ENCODE measurements at regions not wholly inside any gene's neighbourhood (a gene's known extent, or its start where the extent isn't known, plus 50 kb on each side); places are given as distances from the start of the nearest gene placed in this dataset.

DNA sequence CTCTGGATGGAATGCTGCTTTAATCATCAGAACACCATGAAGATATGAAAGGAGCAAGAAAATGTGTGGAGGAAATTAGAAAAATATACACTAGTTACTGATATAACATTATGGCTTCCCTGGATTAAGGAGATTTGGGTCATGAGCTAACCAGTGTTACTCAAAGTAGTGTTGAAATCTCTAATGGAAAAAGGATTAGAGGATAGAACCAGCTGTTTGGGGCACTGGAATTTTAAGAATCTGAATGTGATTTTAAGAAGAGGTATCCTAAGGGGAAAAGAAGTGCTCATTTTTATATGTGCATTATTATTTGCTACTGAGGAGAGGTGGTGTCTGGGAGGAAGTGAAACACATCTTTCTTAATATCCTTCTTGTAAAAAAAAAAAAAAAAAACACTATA, 164.1 kb upstream of the PPARGC1A start:
- DNase-seq (no peak), ATAC-seq (no peak)
- intact Hi-C loops (cut with micrococcal nuclease): no loop called here

DNA sequence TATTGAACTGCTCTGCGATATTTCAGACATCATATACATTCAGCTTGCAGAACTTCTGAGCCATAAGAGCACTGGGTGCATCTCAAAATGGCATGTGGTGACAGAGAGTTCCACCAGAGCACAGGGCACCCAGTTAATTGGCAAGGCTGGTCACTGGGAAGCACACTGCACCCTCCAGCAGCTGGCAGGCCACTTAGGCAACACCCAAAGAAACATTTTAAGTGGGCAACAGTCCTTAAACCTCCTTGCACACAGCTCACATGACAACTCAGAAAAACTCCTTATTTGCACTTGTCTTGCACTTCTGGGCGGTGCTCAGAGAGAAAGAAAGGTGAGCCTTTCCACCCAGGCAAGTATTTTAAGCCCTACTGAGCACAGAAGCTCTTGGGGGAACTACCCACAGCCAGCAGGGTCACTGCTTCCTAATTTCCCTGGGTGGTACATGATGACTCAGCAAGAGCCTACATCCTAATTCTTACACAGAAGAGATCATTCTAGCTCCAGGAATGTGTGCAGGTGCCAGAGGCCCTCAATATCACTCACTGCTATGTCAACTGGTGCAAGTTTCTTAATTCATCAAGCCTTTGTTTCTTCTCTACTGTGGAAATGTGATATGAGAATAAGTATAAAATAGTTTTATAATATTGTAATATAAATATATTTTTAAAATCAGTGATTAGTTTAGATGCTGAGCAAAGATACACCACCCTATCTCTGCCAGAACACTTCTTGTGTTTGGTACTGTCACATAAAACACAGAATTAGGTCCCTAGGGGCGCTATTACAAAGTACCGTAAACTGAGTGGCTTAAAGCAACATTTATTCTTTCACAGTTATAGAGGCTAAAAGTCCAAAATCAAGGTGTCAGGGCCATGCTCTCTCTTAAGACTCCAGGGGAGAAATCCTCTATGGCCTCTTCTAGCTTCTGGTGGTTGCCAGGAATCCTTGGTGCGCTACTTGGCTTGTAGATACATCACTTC, 155.1 kb upstream of the PPARGC1A start:
- ATAC-seq: no peak
- DNase-seq: no peak
- intact Hi-C loops (cut with micrococcal nuclease): no loop called here

DNA sequence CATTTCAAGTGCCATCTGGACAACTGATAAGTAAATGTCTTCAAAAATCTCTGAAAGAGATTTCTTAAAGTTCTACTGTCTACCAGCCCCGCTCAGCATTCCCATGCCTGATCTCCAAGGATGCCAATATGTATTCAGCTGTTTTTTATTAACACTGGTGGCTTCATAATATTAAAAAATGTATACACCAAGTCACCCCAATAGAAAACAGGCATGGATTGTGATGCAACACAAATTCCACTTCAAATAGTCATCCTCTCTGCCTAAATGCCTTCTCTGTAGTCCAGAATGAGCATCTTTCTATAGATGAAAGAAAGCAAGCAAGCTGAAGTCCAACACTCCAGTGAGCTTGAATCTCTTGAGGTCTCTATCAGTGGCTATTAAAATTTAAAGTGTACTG, 152.2 kb upstream of the PPARGC1A start:
- no peak for ATAC-seq
- intact Hi-C loops (cut with micrococcal nuclease): no loop called here
- no peak for DNase-seq

DNA sequence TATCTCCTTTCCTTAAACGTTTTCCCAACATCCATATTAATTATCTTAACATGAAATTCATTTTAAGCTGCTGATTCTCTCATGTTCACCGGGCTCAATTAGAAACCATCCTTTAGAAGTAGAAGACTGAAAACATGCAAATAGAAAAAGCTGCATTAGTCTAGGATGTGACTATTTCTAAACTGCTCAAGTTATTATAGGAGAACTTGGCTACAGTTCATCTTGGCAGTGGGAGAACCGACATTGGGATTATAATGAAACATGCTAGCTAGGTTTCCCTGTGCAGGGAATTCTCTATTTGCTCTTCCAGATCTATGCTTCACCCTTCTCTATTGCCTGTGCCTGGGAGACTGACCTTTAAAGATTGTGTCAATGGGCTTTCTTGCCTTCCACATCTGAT, 151.0 kb upstream of the PPARGC1A start:
- ATAC-seq (no peak), DNase-seq (no peak)
- intact Hi-C loops (cut with micrococcal nuclease): no loop called here

DNA sequence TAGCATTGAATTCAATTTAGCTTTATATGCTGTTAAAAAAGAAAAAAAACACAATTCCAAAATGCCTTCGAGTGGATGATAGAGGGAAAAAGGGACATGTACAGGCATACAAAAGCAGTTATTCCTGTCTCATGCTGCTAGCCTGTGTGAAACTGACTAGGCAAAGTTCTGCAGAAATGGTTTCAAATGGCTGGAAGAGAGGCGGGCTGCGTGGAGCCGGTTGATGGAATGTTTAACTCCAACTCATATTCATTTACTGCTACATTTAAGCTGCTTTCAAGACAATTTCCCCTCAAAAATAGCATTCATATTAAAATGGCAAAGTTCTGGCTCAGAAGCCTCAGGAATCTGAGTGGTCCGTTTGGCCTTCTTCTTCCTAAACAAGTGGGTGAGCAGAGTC, 143.8 kb upstream of the PPARGC1A start:
- DNase-seq (no peak), ATAC-seq (no peak)
- intact Hi-C loops (cut with micrococcal nuclease): no loop called here

DNA sequence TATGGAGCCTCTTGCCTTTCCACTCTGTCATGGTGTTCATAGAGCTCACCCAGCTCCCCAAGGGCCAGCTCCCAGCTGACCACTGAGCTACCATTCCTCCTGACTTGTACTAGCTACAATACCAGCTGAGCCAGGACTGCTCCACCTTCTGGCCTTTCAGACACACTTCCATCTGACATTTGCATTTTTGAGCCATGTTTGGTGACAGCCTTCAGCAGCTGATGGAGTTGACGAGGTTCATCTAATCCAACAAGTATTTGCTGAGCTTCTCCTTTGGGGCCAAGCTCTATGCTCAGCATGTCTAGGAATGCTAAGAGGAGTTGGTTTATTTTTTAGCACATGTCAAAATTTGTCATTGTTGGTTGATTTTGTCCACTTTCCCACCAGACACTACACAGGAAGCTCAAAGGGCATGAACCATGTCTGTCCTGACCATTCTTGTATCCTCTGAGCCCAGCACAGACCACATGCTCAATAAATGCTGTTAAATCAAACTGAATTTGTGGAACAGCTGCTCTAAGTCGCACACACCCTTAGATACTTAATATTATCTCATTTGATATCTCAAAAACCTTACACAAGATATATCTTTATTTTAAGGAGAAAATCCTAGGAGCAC, 142.6 kb upstream of the PPARGC1A start:
- no peak for DNase-seq
- intact Hi-C loops (cut with micrococcal nuclease): no loop called here
- ATAC-seq: peak; percentile 69

DNA sequence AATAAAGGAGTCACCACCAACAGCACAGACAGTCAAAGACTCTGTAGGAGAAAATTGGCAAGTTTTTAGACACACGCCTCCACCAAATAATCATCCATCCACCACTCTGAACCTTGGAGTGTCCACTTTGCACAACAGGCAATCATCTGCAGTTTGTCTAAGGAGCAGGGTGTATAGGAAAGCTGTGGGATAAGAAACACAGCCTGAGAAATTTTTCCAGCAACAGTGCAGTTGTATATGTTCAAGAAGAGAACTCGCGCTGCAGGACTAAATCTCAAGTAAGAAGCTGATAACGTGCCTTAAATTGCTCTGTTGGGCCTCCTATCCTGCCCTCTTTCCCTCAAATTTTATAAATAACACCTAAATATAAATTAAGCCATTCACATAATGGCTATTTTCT, 136.7 kb upstream of the PPARGC1A start:
- ATAC-seq: no peak
- no peak for DNase-seq
- intact Hi-C loops (cut with micrococcal nuclease): no loop called here

DNA sequence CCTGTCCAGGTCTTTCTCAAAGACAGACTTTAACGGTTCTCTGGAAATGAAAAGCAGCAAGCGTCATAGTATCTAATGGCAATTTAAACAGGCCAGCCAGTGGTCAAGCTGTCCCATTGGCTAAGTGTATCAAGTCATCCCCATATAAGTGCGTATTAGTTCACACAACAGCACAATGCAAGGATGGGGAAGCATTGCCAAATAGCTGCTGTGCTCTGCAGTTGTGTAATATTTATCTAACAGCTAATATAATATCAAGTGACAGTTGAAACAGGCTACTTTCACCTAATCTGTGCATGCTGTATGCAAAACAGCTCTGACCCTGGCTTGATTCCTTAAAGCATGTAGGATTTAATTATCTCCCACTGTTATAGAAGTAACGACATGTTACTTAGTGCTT, 134.8 kb upstream of the PPARGC1A start:
- DNase-seq (no peak), ATAC-seq (no peak)
- intact Hi-C loops (cut with micrococcal nuclease): no loop called here

DNA sequence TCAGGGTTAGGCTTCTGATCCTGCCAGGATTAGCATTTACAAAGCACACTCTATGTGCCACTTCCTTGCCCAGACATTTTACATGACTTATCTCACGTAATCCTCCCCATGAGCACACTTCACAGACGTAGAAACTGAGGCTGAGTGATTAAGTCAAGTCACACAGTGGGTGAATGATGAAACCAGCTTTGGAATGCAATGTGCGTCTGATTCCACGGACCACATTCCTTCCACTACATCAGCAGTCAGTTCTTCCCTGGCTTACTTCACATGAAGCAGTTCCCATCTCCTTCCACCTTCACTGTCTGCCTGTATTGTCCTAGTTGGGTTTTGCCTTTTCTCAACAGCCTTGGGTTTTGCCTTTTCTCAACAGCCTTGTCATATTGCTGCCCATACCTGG, 134.3 kb upstream of the PPARGC1A start:
- intact Hi-C loops (cut with micrococcal nuclease): no loop called here
- DNase-seq (no peak), ATAC-seq (no peak)

DNA sequence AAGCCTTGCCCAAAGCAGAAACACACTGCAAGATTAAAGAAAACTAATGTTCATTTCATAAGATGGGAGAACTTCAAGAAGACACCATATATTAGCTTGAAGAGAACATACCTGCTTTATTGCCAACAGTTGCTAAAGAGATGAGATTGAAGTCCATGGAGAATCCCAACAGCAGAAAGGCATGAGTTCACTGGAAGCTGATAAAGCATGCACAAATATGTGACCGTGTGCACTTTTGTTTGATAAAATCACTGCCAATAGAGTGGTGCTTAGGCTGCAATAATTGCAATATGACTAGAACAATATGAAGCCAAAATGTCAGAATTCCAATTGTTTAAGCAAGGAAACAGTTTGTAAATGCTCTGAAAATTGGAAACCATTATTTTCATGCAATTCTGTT, 125.9 kb upstream of the PPARGC1A start:
- ATAC-seq: no peak

DNA sequence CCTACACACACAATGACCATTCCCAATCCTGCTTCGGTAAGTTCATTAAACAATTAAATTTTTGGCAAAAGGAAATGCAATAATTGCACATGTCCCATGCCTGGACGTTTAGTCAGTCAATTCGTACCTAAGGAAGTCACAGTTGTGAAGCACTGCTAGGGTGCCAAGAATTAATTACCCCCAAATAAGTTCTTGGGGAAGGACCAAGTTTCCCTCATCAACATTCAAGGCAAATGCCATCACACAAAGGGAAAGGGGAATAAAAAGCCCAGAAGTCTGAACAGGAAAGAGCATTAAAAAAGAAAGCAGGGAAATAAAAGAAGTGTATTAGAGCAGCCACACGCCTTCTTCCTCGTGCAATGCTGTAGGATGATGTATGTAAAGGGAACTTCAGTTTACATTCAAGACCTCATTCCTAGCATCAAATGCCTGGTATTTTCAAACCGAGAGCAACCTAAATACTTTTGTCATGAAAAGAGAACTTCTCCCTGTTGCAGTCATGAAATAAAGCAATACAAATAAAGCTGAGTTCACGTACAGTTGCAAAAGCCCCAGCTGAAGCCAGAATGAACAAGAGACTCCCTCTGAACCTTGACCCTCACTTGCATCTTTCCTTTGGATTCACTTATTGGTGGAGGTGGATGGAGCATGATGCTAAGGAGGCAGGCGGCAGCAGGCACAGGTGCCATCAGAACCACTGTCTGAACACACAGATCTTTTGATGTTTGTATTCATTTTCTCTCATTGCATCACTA, 124.0 kb upstream of the PPARGC1A start:
- ATAC-seq: no peak
- intact Hi-C loops (cut with micrococcal nuclease): no loop called here
- DNase-seq: no peak

More for the DNA sequence above, 125.9 kb upstream of the PPARGC1A start:
- intact Hi-C loops (cut with micrococcal nuclease): loop anchor here (5.0 kb wide), 1 partner anchor 858 kb away; no protein-coding TSS in a partner anchor
- no peak for DNase-seq

DNA sequence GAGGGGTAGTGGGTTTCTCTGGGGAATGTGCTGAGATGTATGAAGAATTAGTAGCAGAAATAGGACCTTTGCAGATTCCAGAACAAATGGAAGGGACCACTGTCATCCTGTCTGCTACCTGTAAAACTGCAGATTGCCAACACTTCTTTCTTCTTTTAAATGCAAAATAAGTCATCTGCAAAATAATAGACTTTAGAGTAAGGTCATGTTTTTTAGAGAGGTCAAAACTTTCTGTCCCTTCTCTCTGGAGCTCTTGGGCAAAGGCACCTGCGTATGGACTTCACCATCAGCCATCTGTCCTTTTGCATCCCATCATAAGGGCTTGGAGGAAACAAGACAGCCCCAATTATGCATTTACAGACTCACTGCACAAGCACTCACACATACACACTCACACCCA, 121.1 kb upstream of the PPARGC1A start:
- no peak for ATAC-seq
- intact Hi-C loops (cut with micrococcal nuclease): no loop called here

DNA sequence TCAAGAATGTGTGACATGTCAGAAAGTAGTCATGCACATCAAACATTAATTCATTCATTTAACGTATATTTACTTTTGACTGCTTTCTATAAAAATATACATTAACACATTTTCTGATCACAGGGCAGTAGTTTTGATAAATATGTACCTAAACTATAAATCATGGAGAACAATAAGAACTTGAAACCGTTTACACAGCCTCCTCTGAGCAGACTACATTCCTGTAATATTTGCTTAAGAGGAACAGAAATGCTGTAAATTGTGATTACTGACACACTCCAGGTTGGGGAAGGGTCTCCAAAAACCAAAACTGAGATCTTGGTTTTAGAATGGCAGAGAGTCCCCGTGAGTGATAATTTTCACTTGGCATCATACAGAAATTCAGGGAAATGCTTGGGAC, 120.7 kb upstream of the PPARGC1A start:
- ATAC-seq: no peak
- no peak for DNase-seq
- intact Hi-C loops (cut with micrococcal nuclease): no loop called here

More for the DNA sequence above, 121.1 kb upstream of the PPARGC1A start:
- DNase-seq: no peak

DNA sequence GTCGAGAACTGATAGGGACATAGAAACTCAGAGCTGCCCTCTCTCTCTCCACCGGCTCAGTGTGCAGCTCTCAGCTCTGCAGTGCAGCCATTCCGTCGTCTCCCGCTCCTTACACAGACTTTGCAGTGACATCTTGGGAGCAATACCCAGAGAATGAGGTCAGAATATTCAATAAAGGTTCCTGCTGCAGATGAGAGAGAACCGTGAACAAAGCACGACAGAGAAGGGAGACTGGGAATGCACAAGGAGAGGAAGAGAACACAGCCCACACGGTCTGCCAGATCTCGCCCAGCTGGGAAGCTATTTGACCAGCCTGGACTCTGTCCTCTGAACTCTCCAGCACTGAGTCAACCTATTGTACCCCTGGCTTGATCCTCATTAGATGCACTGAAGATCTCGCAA, 118.0 kb upstream of the PPARGC1A start:
- ATAC-seq: peak; percentile 36
- intact Hi-C loops (cut with micrococcal nuclease): no loop called here

DNA sequence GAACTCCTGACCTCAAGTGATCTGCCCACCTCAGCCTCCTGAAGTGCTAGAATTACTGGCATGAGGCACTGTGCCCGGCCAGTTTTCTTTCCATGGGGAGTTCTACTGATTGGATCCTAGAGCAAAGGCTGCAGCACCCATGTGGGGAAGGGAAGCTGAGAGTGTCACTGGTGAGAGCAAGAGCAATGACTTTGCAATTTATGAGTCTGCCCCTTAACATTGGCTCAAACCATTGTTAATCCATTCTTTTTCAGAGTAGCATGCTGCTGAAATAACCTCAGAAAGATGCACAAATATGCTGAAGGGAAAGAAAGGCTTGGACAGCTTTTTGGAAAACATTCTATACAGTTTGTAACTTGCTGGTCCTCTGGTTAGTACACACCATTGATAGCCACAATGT, 116.4 kb upstream of the PPARGC1A start:
- intact Hi-C loops (cut with micrococcal nuclease): no loop called here
- no peak for ATAC-seq

More for the DNA sequence above, 118.0 kb upstream of the PPARGC1A start:
- DNase-seq: no peak

DNA sequence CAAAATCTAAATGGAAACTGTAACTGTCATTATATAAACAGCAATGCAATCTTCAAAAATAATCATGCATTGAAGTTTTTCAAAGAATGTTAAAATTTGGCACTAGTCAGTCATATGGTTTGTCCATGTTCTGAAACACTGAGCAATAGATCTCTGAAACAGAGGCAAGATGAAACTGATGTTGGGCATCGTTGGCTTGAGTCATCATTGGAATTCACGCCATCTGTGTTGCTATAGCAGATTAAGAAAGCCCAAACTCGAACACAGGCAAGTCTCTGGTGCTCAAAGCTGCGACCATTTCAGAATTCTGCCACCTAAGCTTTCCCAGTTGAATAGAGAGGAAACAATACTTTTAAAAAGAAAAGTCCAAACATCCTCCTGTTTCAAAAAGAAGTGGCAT, 114.1 kb upstream of the PPARGC1A start:
- no peak for DNase-seq
- no peak for ATAC-seq
- intact Hi-C loops (cut with micrococcal nuclease): no loop called here

More for the DNA sequence above, 116.4 kb upstream of the PPARGC1A start:
- DNase-seq: no peak

DNA sequence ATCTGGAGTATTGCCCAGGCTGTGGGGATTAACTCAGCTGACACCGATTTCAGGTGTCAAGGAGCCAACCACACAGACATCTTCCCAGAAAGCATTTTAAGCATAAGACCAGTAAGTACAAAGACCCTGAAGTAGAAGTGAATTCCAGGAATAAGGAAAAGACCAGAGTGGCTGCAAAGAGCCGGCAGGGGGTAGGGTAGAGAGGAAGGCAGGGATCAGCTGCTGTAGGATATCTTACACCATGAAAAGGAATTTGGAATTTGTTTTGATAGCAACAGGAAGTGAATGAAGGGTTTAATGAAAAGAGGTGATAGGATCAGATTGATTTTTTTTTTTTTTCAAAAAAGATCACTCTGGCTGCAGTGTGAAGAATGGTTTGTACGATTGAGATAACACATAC, 113.6 kb upstream of the PPARGC1A start:
- ATAC-seq: no peak
- intact Hi-C loops (cut with micrococcal nuclease): no loop called here
- DNase-seq: no peak

DNA sequence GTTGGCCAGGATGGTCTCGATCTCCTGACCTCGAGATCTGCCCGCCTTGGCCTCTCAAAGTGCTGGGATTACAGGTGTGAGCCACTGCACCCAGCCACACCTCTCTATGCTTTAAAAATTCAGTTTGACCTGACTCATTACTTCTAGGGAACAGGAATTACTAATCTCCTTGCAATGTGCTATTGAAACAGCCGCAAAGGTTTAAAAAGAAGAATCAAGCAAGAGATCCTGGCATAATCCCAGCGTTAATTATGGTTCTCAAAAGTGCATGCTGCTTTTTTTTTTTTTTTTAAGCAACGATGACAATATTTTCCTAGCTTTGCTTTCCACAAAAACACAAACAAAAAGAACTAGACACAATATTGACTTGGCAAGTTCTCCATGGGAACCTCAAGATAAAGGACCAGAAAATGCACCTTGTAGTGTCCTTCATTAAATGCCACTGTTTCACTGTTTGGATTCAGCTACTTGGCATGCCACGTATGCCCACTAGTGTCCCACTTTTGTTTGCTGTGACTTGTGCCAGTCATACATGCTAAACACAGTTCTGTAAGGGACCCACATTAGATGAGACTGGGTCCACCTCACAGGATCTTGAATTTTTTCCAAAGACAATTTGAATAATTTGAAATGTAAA, 112.6 kb upstream of the PPARGC1A start:
- DNase-seq: no peak

DNA sequence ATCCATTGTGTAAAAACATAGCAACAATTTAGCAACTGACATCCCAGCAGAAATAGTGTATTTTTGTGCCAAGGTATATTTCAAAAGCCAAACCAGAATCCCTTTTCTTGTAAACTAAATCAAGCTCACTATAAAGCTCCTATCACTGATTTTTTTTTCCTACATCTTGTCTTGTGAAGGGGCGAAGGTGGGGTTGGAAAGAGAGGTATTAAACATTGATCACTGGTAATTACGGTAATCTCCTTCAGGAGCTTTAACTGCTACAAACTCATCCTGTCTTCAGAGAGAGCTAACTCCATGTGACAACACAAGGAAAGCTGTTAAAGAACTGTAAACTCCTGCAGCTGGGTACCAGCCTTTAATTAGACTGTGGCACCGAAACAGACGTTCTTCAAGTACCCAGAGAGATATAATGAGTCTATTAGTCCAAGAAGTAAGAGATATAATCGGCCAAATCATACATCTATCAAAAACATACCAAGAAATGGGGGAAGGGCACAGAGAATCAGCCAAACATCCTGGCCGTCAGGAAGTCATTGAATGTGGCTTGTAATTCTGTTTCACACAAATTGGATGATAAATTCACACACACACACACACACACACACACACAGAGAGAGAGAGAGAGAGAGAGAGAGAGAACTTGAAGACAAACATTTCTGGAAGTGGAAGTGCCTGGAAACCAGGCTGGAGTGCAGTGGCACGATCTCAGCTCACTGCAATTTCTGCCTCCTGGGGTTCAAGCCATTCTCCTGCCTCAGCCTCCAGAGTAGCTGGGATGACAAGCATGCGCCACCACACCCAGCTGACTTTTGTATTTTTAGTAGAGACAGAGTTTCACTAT, 111.9 kb upstream of the PPARGC1A start:
- intact Hi-C loops (cut with micrococcal nuclease): no loop called here
- ATAC-seq: no peak
- no peak for DNase-seq

More for the DNA sequence above, 112.6 kb upstream of the PPARGC1A start:
- ATAC-seq: no peak
- intact Hi-C loops (cut with micrococcal nuclease): no loop called here

All from left ventricle myocardium superior (tissue), 1 donor.